ENCODE measurements at regions not wholly inside any gene's neighbourhood (a gene's known extent, or its start where the extent isn't known, plus 50 kb on each side); places are given as distances from the start of the nearest gene placed in this dataset.

GRCh38 chr1:213884942-213885341, 102.8 kb upstream of the PROX1 start:
- DNase-seq: no peak

- no peak for DNase-seq
These were observed 99.9 kb upstream of the PROX1 start for GRCh38 chr1:213887842-213888241.

GRCh38 chr1:213891989-213892902, 95.5 kb upstream of the PROX1 start:
- DNase-seq: no peak

GRCh38 chr1:213898684-213899083, 89.1 kb upstream of the PROX1 start:
- DNase-seq: no peak

- no peak for DNase-seq
These were observed 88.4 kb upstream of the PROX1 start for GRCh38 chr1:213899413-213899812.

- DNase-seq: no peak
These were observed 82.4 kb upstream of the PROX1 start for GRCh38 chr1:213905344-213905743.

GRCh38 chr1:213908521-213908920, 79.3 kb upstream of the PROX1 start:
- DNase-seq: no peak

GRCh38 chr1:213914392-213914791, 73.4 kb upstream of the PROX1 start:
- DNase-seq: no peak

- DNase-seq: no peak
These were observed 66.5 kb upstream of the PROX1 start for GRCh38 chr1:213921311-213921710.

- no peak for DNase-seq
These were observed 66.1 kb upstream of the PROX1 start for GRCh38 chr1:213921712-213922111.

GRCh38 chr1:213925531-213926182, 62.1 kb upstream of the PROX1 start:
- DNase-seq: no peak

GRCh38 chr1:213927846-213928245, 59.9 kb upstream of the PROX1 start:
- no peak for DNase-seq

GRCh38 chr1:213929398-213929797, 58.4 kb upstream of the PROX1 start:
- no peak for DNase-seq

- DNase-seq: no peak
These were observed 55.9 kb upstream of the PROX1 start for GRCh38 chr1:213931836-213932235.

GRCh38 chr1:213933336-213933735, 54.4 kb upstream of the PROX1 start:
- no peak for DNase-seq

- DNase-seq: no peak
These were observed 53.1 kb upstream of the PROX1 start for GRCh38 chr1:213934649-213935048.

- no peak for DNase-seq
These were observed 51.2 kb upstream of the PROX1 start for GRCh38 chr1:213936571-213936970.
